IMR-90 (cell line): ENCODE measurements at regions not wholly inside any gene's neighbourhood (a gene's known extent, or its start where the extent isn't known, plus 50 kb on each side); places are given as distances from the start of the nearest gene placed in this dataset.

ENCODE experiments used
- ATAC-seq: fragments of 200-7000 bp; cut with Tn5 transposase; 2 replicates; pipeline ENCODE4 v1.9.1; 2020; ENCODE audit warnings: low read depth, mild to moderate bottlenecking, moderate library complexity
- BruUV-seq: library from RNA; stranded (reverse); fragments of 400-500 nt; replicated peaks from 2 replicates; lab custom pipeline; 2021; lab: Mats Ljungman, UMichigan
- CTCF ChIA-PET: fragments of 300-600 bp; formaldehyde crosslinking; extraction: SDS; loops from one replicate; lab custom pipeline; 2021; ENCODE audit warnings: antibody characterized with exemption; lab: Yijun Ruan, JAX
- POLR2A ChIA-PET: fragments of 300-600 bp; sonication (Branson Sonifier 250); formaldehyde crosslinking; loops from one replicate; lab custom pipeline; 2022; ENCODE audit warnings: antibody characterized with exemption; ENCODE audit not compliant: unreplicated experiment; lab: Charles Lee
- DNase-seq: peaks from one replicate; pipeline ENCODE4 v3.0.0; 2013
- H2AFZ ChIP-seq: replicated peaks from 2 replicates; pipeline ENCODE3; 2013; ENCODE audit warnings: low read length, mild to moderate bottlenecking; ENCODE audit not compliant: poor library complexity
- H2AK5ac ChIP-seq: 2 replicates; pipeline ENCODE4 v1.6.1; 2013; ENCODE audit warnings: low read depth, low read length, inconsistent platforms
- H2AK9ac ChIP-seq: replicated peaks from 2 replicates; pipeline ENCODE3; 2013; ENCODE audit warnings: mild to moderate bottlenecking, low read depth, low read length, moderate library complexity; ENCODE audit not compliant: poor library complexity
- H2BK120ac ChIP-seq: 2 replicates; pipeline ENCODE4 v1.6.1; 2013; ENCODE audit warnings: low read depth, low read length, inconsistent platforms
- H2BK15ac ChIP-seq: 3 replicates; pipeline ENCODE4 v1.6.1; 2013; ENCODE audit warnings: low read depth, low read length, inconsistent platforms
- H2BK20ac ChIP-seq: 2 replicates; pipeline ENCODE4 v1.6.1; 2013; ENCODE audit warnings: low read depth, mild to moderate bottlenecking, inconsistent platforms, low read length, moderate library complexity
- H2BK5ac ChIP-seq: 2 replicates; pipeline ENCODE4 v1.6.1; 2013; ENCODE audit warnings: mild to moderate bottlenecking, low read depth, low read length, inconsistent platforms; ENCODE audit not compliant: poor library complexity, severe bottlenecking
- H3K14ac ChIP-seq: replicated peaks from 2 replicates; pipeline ENCODE4 v1.6.1; 2013; ENCODE audit warnings: low read depth, low read length, inconsistent platforms
- H3K18ac ChIP-seq: 2 replicates; pipeline ENCODE4 v1.6.1; 2013; ENCODE audit warnings: low read depth, low read length, control low read depth
- H3K23ac ChIP-seq: 2 replicates; pipeline ENCODE4 v1.6.1; 2013; ENCODE audit warnings: low read depth, low read length, inconsistent platforms
- H3K27ac ChIP-seq: 2 replicates; pipeline ENCODE4 v1.5.1; 2013; ENCODE audit warnings: mild to moderate bottlenecking, control low read depth, low read length; ENCODE audit not compliant: insufficient read depth
- H3K27me3 ChIP-seq: 2 replicates; pipeline ENCODE4 v1.6.1; 2013; ENCODE audit warnings: low read length; ENCODE audit not compliant: control insufficient read depth, insufficient read depth
- H3K36me3 ChIP-seq: 2 replicates; pipeline ENCODE4 v1.6.1; 2013; ENCODE audit warnings: low read length, mixed read lengths; ENCODE audit not compliant: control insufficient read depth, insufficient read depth
- H3K4ac ChIP-seq: 2 replicates; pipeline ENCODE4 v1.6.1; 2013; ENCODE audit warnings: low read depth, low read length, inconsistent platforms
- H3K4me1 ChIP-seq: 2 replicates; pipeline ENCODE4 v1.6.1; 2013; ENCODE audit warnings: low read length, mixed read lengths; ENCODE audit not compliant: control insufficient read depth, insufficient read depth
- H3K4me2 ChIP-seq: 2 replicates; pipeline ENCODE4 v1.6.1; 2013; ENCODE audit warnings: low read depth, mild to moderate bottlenecking, control low read depth, low read length, moderate library complexity
- H3K4me3 ChIP-seq: 2 replicates; pipeline ENCODE4 v1.5.1; 2013; ENCODE audit warnings: low read depth, mild to moderate bottlenecking, control low read depth, low read length, moderate library complexity; ENCODE audit not compliant: insufficient read depth
- H3K56ac ChIP-seq: 2 replicates; pipeline ENCODE4 v1.6.1; 2013; ENCODE audit warnings: low read length, inconsistent platforms; ENCODE audit not compliant: insufficient read depth; ENCODE audit errors: extremely low read depth
- H3K79me1 ChIP-seq, 2 experiments: 2 replicates each; pipeline ENCODE4 v1.6.1; 2013; ENCODE audit warnings: low read length in 2 of 2, inconsistent platforms in 1 of 2, low read depth in 1 of 2
- H3K9ac ChIP-seq: 2 replicates; pipeline ENCODE4 v1.6.1; 2013; ENCODE audit warnings: low read depth, low read length, control low read depth
- H3K9me1 ChIP-seq: 2 replicates; pipeline ENCODE4 v1.6.1; 2013; ENCODE audit warnings: low read length, inconsistent platforms; ENCODE audit not compliant: insufficient read depth
- H3K9me3 ChIP-seq: 2 replicates; pipeline ENCODE4 v1.6.1; 2013; ENCODE audit warnings: low read length; ENCODE audit not compliant: control insufficient read depth, insufficient read depth
- H4K20me1 ChIP-seq: 2 replicates; pipeline ENCODE4 v1.6.1; 2013; ENCODE audit warnings: low read length, inconsistent platforms; ENCODE audit not compliant: insufficient read depth
- H4K5ac ChIP-seq: 2 replicates; pipeline ENCODE4 v1.6.1; 2013; ENCODE audit warnings: mild to moderate bottlenecking, low read depth, low read length, control low read depth
- H4K8ac ChIP-seq, 2 experiments: 2 replicates each; pipeline ENCODE4 v1.6.1; 2013; ENCODE audit warnings: low read depth in 2 of 2, low read length in 2 of 2, control low read depth in 1 of 2, inconsistent platforms in 1 of 2
- H4K91ac ChIP-seq: 2 replicates; pipeline ENCODE4 v1.6.1; 2013; ENCODE audit warnings: low read depth, low read length, inconsistent platforms; ENCODE audit not compliant: insufficient read depth
- BHLHE40 ChIP-seq: fragments of 150-350 bp; IDR thresholded peaks from 2 replicates; pipeline ENCODE4 v1.6.1; 2016; ENCODE audit warnings: mild to moderate bottlenecking, low read depth, low read length
- CEBPB ChIP-seq: IDR thresholded peaks from 2 replicates; pipeline ENCODE4 v1.6.1; 2012; ENCODE audit warnings: low read depth, low read length, improper control_type of control experiment
- CHD1 ChIP-seq: IDR thresholded peaks from 2 replicates; pipeline ENCODE4 v1.6.1; 2012; ENCODE audit warnings: low read depth, low read length, improper control_type of control experiment
- CTCF ChIP-seq: conservative IDR thresholded peaks from 2 replicates; pipeline ENCODE4 v1.5.1; 2012; ENCODE audit warnings: mild to moderate bottlenecking, low read depth, low read length, improper control_type of control experiment
- ELK1 ChIP-seq: fragments of 150-350 bp; IDR thresholded peaks from 2 replicates; pipeline ENCODE4 v1.6.1; 2016; ENCODE audit warnings: low read depth, mild to moderate bottlenecking, low read length, moderate library complexity, borderline replicate concordance
- FOS ChIP-seq: fragments of 150-350 bp; IDR thresholded peaks from 2 replicates; pipeline ENCODE4 v1.6.1; 2016; ENCODE audit warnings: low read depth, low read length
- MAFK ChIP-seq: IDR thresholded peaks from 2 replicates; pipeline ENCODE4 v1.6.1; 2012; ENCODE audit warnings: low read depth, low read length, improper control_type of control experiment
- MAZ ChIP-seq: IDR thresholded peaks from 2 replicates; pipeline ENCODE4 v1.6.1; 2012; ENCODE audit warnings: low read depth, mild to moderate bottlenecking, low read length, improper control_type of control experiment, moderate library complexity, borderline replicate concordance
- MXI1 ChIP-seq: IDR thresholded peaks from 2 replicates; pipeline ENCODE4 v1.6.1; 2012; ENCODE audit warnings: low read depth, mild to moderate bottlenecking, low read length, moderate library complexity, borderline replicate concordance
- NFE2L2 ChIP-seq: fragments of 150-350 bp; IDR thresholded peaks from 2 replicates; pipeline ENCODE4 v1.6.1; 2016; ENCODE audit warnings: low read depth, mild to moderate bottlenecking, low read length
- POLR2A ChIP-seq: IDR thresholded peaks from 2 replicates; pipeline ENCODE4 v1.6.1; 2012; ENCODE audit warnings: mild to moderate bottlenecking, low read depth, low read length
- RAD21 ChIP-seq: IDR thresholded peaks from 2 replicates; pipeline ENCODE4 v1.6.1; 2012; ENCODE audit warnings: low read length, improper control_type of control experiment
- RCOR1 ChIP-seq: IDR thresholded peaks from 2 replicates; pipeline ENCODE4 v1.6.1; 2012; ENCODE audit warnings: mild to moderate bottlenecking, low read length, improper control_type of control experiment; ENCODE audit not compliant: insufficient replicate concordance
- RFX5 ChIP-seq: IDR thresholded peaks from 2 replicates; pipeline ENCODE4 v1.8.0; 2012; ENCODE audit warnings: low read depth, mild to moderate bottlenecking, low read length, moderate library complexity
- SMC3 ChIP-seq: fragments of 150-350 bp; IDR thresholded peaks from 2 replicates; pipeline ENCODE4 v1.6.1; 2016; ENCODE audit warnings: low read depth, mild to moderate bottlenecking, antibody characterized with exemption, low read length, moderate library complexity
- USF2 ChIP-seq: fragments of 150-350 bp; IDR thresholded peaks from 2 replicates; pipeline ENCODE4 v1.6.1; 2017; ENCODE audit warnings: mild to moderate bottlenecking, antibody characterized with exemption, low read length, low read depth
- WGBS, 2 experiments: methylation state at CpG; one replicate each; pipeline versions ENCODE4 v1.1.5 to v1.1.7; 2013; ENCODE audit warnings: missing lambda C conversion rate in 2 of 2; ENCODE audit not compliant: insufficient read length in 1 of 2; ENCODE audit errors: extremely low coverage in 2 of 2; 5-methylcytosine and 5-hydroxymethylcytosine counted together
- dilution Hi-C: fragments of 300-500 bp; cut with HindIII; formaldehyde crosslinking; loops from one replicate; pipeline ENCODE4 v1.14.3; 2018; ENCODE audit warnings: low sequenced_read_pairs; ENCODE audit not compliant: unreplicated experiment
- in situ Hi-C: fragments of 300-500 bp; cut with MboI; formaldehyde crosslinking; loops from 3 replicates; pipeline ENCODE4 v1.14.3; 2019; ENCODE audit warnings: low sequenced_read_pairs, inconsistent platforms, mixed read lengths
- intact Hi-C: fragments of 100-400 bp; cut with micrococcal nuclease; formaldehyde crosslinking; loops from 2 replicates; pipeline ENCODE4 v1.10.0; 2022

- no peak overlapping the region for H3K27ac ChIP-seq
- no peak overlapping the region for H3K4ac ChIP-seq
- no peak overlapping the region for H3K23ac ChIP-seq
- no peak for ATAC-seq
- BruUV-seq = no TSS peak
- H3K18ac ChIP-seq = no peak overlapping the region
- H3K27me3 ChIP-seq = no peaks in the 10 kb centered on the region
- no peak overlapping the region for H2AK9ac ChIP-seq
- in situ Hi-C loops = no loop called here
- no peak overlapping the region for H3K56ac ChIP-seq
- H3K36me3 ChIP-seq = no peaks in the 10 kb centered on the region
- no peak overlapping the region for H2BK120ac ChIP-seq
- no peaks in the 10 kb centered on the region for H3K4me1 ChIP-seq
- TF ChIP-seq USF2 (no peak), CTCF (no peak), NFE2L2 (no peak), MAFK (no peak), MAZ (no peak), RFX5 (no peak), ELK1 (no peak), FOS (no peak), SMC3 (no peak), POLR2A (no peak), BHLHE40 (no peak), MXI1 (no peak), RAD21 (no peak), CHD1 (no peak), CEBPB (no peak), RCOR1 (no peak)
- H2AFZ ChIP-seq = no peak overlapping the region
- H3K4me3 ChIP-seq = no peak overlapping the region
- dilution Hi-C loops = no loop called here
- H3K4me2 ChIP-seq = no peak overlapping the region
- H4K5ac ChIP-seq = no peak overlapping the region
- H3K14ac ChIP-seq = no peak overlapping the region
- H4K20me1 ChIP-seq = no peaks in the 10 kb centered on the region
- ChIA-PET POLR2A (no interaction called here), CTCF (no interaction called here)
- H3K9me1 ChIP-seq = no peaks in the 10 kb centered on the region
- no peak overlapping the region for H3K9ac ChIP-seq
- DNase-seq = no peak
- H3K9me3 ChIP-seq = peaks cover 4% of the 10 kb centered on the region
- intact Hi-C loops = no loop called here
- H3K79me1 ChIP-seq = no peaks in the 10 kb centered on the region
- 60% methylated on average over 10 of the region's 13 CpGs; no CpG with 5 or more reads in 1 of the 2 experiments for WGBS, 2 experiments
- no peak overlapping the region for H4K91ac ChIP-seq
- no peak overlapping the region for H4K8ac ChIP-seq
- H2BK5ac ChIP-seq = no peak overlapping the region
- H2BK20ac ChIP-seq = no peak overlapping the region
- no peak overlapping the region for H2AK5ac ChIP-seq
- no peak overlapping the region for H2BK15ac ChIP-seq
Observed at GRCh38 chr18:75679331-75679730, 251.8 kb upstream of the SMIM21 start.
